GM19468 (cell line): ENCODE measurements at regions not wholly inside any gene's neighbourhood (a gene's known extent, or its start where the extent isn't known, plus 50 kb on each side); places are given as distances from the start of the nearest gene placed in this dataset.
"Not testable (repeated sequence)": the region's sequence is repeated elsewhere in the genome, so short reads cannot be mapped to it uniquely, and the experiment has no call there.

ENCODE experiments used
- ATAC-seq: cut with Tn5 transposase; IDR thresholded peaks from one replicate; pipeline ENCODE4 v1.9.1; 2021; ENCODE audit warnings: mild to moderate bottlenecking, moderate library complexity, moderate number of reproducible peaks; ENCODE audit not compliant: unreplicated experiment; ENCODE audit errors: extremely low read depth

DNA sequence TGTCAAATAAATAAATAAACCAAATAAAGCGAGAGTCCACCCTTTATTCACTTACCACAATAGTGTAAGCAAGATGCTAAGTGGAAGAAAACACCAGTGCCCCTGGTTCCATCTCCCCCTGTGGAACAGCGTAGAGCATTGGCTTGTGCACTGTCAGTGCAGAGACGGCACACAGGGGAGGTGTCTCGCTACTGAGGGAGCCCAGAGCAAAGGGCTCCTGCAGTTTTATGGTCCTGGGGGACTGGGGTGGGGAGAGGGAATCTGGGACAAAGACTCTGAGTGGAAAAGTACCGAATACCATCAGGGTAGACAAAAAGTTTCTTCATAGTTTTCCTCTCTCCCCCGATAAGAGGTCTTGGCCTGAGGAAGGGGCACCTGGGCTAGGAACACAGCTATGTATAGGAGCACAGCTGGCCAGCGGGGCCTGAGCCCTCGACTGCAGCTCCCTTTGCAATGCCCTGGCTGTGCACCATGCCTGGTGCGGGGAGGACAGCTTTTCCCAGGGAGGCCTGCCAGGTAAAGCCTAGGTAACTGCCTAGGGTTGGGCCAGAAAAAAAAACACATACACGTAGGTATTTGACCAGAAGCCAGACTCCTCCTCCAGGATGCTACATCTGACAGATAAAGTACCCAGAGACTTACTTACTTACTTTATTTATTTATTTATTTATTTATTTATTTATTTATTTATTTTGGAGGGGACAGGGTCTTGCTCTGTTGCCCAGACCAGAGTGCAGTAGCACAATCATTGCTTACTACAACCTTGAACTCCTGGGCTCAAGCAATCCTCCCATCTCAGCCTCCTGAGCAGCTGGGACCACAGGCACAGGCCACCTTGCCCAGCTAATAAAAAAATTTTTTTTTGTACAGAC is 88.8 kb upstream of the KIF5B start:
- ATAC-seq, result no peak

DNA sequence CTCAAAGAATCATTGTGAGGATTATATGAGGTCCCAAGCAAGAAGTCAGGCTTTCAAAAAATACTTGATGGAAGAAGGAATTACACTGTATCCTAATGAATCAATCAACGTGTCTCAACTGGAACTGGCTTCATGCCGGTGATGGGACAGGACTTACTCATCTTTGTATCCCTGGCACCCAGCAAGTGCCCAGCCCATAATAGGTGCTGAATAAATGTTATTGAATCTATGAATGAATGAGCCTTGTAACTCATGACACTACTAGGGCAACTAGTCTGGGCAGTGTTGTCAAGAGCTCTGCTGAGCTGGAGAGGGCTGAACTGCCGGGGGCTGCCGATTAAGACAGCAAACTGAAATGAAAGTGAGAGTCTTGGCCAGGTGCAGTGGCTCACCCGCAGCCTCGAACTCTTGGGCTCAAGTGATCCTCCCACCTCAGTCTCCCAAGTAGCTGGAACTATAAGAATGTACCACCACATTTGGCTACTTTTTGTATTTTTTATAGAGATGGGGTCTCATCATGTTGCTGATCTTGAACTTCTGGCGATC is 87.2 kb upstream of the KIF5B start:
- no peak for ATAC-seq

DNA sequence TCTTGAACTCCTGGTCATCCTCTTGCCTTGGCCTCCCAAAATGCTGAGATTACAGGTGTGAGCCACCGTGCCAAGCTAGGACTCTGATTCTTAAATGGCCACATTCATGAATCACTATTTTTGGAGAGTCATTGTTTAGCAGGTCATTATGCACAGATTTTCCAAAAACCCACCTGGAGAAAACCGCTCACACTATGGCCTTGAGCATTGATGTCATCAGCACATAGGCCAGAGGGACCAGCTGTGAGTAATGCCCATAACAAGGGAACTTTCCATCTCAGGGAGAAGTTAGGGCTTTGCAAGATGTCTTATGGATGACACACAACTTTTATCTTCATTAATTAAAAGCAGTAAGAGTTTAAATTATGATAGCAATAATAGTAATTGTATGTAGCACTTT is 86.4 kb upstream of the KIF5B start:
- no peak for ATAC-seq

DNA sequence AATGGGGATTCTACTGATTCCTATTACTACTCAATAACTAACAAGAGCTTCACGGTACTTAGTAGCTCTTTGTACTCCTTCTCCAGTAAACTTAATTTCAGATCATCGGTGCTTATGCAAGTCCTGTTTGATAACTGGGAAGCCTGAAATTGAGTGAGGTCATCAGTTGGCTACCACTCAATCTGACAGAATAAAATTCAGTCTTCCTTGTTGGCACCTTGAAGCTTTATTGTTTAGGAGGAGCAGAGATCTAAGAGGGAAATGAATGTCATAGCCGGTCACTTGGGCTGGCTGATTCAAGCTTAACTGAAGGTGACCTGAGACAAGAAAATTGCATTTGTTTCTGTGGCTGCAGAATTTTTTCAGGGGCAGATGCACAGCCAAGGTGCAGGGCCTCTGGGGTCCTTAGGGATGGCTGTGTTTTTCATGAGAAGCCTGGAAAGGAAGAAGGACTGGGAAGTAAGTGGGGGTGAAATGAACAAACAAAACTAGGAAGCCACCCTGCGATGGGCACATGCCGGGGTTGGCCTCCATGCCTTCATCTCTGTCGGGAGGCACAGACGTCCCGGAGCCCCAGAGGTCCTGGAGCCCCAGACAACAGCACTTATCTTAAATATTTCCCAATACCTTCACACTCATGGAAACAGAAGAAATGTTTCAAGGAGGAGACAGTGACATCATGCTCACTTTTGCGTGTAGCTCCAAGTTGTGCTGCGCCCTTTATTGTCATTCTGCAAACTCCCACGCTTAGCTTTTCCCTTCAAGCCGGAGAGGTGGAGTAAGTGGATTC is 85.0 kb upstream of the KIF5B start:
- ATAC-seq, result no peak

GRCh38 chr10:32140403-32140802 is 84.2 kb upstream of the KIF5B start:
- no peak for ATAC-seq

- ATAC-seq, result no peak
Observed at GRCh38 chr10:32139223-32140073, 83.2 kb upstream of the KIF5B start.

DNA sequence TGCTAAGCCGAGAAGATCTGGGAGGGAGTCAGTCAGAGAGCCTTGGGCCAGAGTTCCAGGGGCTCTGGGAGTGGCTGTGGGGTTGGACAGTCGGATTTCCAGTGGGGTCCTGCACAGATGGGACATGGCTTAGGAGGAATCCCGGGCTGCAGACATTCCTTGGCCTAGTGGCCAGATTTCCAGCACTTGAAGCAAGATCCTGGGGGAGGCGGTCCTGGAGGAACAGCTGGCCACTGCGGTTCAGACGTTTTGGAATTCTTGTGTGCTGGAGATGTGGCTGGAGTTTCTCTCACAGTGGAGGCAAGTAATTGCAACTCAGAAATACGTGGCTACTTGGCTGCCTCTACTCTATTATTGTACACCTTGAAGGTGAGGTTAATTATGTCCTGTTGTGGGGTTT is 80.7 kb upstream of the KIF5B start:
- ATAC-seq, result not testable (repeated sequence)

DNA sequence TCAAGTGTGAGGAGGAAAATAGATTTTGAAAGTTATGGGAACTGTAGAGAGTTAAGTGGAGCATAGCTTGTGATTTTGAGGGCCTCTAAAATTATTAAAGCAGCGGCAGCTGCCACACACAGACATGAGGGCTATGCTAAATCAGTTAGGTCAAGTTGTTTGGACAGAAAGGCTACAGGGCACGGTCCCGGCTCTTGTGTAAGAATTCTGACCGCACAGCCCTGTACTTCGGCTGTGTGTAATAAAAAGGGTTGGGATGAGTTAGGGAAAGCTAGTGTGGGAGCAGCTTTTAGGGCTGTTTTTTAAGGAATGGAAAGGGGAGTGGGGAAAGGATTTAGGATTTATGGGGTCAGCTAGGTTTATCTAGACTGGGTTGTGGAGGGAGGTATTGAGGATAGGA is 79.6 kb upstream of the KIF5B start:
- ATAC-seq, result not testable (repeated sequence)

DNA sequence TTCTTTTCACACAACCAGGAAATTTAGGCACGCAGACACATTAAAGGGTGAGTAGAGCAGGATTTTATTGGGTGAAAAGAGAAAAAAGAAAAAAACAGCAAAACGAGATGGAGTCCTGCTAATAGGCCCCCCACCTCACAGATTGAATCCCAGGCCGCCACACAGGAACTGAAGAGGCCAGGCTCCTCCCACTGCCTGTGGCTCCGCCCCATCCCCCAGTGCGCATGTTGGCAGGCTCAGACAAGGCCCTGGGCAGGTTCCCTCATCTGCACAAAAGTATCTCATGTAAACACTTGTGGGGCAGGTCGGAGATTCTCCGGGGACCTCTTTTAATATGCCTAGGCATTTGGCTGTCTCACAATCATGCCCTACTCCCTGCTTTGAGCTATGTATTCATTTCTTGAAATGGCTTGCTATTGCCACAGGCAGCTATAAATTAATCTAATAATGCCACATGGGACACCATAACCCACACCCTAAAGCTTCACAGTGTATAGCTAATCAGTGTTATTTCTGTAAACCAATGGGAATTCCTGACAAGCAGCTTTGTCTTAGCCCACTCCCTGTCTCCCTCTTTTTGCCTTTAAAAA is 76.2 kb upstream of the KIF5B start:
- no peak for ATAC-seq

- no peak for ATAC-seq
Observed at GRCh38 chr10:32131388-32131787, 75.2 kb upstream of the KIF5B start.

- ATAC-seq, result no peak
Observed at GRCh38 chr10:32130788-32131187, 74.6 kb upstream of the KIF5B start.

GRCh38 chr10:32125023-32125422 is 68.8 kb upstream of the KIF5B start:
- ATAC-seq, result no peak

DNA sequence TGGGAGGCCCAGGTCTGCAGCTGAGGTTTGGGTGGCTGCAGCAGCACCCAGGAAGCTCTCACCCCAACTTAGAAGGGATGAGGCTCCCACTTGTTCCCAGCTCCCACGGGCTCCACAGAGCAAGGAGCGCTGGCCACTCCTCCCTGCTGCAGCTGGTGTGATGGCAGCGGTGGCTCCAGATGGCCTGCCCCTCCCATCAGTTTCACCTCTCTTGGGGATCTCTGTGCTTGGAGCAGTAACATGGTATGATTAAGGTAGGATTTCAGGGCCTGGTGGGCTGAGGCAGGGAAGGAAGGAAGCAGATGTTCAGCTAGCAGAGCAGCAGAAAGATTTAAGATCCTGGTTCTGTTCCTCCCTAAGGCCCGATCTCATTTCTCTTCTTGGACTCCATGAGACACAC is 66.8 kb upstream of the KIF5B start:
- ATAC-seq, result no peak

- ATAC-seq, result no peak
Observed at GRCh38 chr10:32121648-32122047, 65.4 kb upstream of the KIF5B start.

DNA sequence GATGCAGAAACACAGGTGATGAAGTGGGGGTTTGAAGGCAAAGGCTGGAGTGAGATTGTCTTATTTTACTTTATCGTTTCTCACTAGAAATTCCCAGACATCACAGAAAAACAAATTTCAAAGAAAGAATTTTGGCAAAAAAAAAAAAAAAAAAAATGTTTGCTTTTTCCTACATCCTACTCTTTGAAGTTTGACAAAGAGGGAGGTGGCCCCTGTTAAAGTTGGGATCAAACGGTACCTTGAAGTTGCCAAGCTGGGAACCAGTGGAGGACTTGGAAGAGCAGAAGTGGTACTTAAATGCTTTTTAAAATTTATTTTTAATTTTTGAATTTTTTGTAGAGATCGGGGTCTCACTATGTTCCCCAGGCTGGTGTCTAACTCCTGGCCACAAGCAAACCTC is 63.9 kb upstream of the KIF5B start:
- ATAC-seq, result no peak

DNA sequence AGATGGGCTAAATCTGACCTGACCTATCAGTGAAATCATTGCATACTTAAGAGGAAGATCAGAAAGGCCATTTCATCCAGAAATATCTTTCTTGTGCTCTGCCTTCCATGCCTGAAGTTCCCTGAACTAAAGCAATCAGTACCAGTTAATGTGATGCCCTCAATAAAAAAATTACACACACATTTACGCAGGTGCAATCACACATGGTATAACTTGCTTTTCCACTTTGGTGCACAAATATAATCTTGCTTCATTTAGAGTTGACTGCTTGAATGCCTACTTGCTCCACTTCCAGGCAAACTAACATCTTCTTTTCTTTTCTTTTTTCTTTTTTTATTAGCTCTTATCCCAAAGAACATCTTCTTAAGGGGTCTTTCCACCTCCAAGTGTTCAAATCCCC is 58.3 kb upstream of the KIF5B start:
- no peak for ATAC-seq

- no peak for ATAC-seq
Observed at GRCh38 chr10:32112055-32112454, 55.8 kb upstream of the KIF5B start.

DNA sequence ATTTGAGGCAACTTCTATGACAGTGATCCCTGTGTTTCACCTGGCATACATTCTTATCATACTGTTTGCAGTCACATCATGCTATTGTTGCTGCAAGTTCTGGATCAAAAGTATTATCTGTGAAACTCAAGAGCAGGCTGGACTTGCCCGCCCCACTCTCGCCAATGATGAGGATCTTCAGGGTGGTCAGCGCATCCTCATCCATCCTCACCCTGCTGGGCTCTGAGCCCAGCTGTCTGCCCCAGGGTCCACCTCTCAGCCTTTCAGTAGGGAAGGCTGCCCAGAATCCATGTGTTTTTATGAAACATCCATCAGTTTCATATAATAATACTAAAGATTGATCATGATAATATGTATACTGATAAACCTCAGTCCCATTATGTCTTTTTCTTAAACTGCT is 55.4 kb upstream of the KIF5B start:
- no peak for ATAC-seq

GRCh38 chr10:32110790-32111189 is 54.6 kb upstream of the KIF5B start:
- no peak for ATAC-seq

DNA sequence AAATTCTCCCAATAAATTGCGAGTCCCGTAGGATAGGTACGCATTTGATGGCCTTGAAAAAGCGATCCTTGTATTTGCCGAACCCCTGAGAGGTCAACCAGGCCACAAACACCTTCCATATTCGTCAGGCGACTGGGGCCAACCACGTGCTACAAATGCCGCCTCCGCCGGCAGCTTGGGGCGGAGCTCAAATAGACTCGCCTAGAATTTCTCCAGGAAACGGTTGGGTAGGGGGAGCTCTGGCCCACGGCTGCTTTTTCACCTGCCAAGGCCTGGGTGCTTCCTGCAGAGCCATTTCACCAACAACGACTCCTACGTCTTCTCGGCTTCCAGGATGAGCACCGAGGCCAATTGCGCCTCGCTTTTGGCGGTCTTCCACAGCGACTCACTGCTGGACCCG is 53.4 kb upstream of the KIF5B start:
- ATAC-seq, result no peak
